Glutamatergic neuron (in vitro differentiated cells): ENCODE measurements at regions not wholly inside any gene's neighbourhood (a gene's known extent, or its start where the extent isn't known, plus 50 kb on each side); places are given as distances from the start of the nearest gene placed in this dataset.

Experiments
- DNase-seq: peaks from one replicate; pipeline ENCODE4 v3.0.0; 2022
- H3K27ac Mint-ChIP-seq: one replicate; pipeline ENCODE4 v1.8.0; 2020; ENCODE audit warnings: mild to moderate bottlenecking, mixed read lengths, inconsistent platforms; ENCODE audit not compliant: unreplicated experiment
- H3K27me3 Mint-ChIP-seq: one replicate; pipeline ENCODE4 v1.8.0; 2020; ENCODE audit warnings: mild to moderate bottlenecking, moderate library complexity, mixed read lengths, inconsistent platforms; ENCODE audit not compliant: unreplicated experiment
- H3K36me3 Mint-ChIP-seq: one replicate; pipeline ENCODE4 v1.8.0; 2020; ENCODE audit warnings: mild to moderate bottlenecking, mixed read lengths, inconsistent platforms; ENCODE audit not compliant: unreplicated experiment
- H3K4me1 Mint-ChIP-seq: one replicate; pipeline ENCODE4 v1.8.0; 2020; ENCODE audit warnings: mild to moderate bottlenecking, low read depth, mixed read lengths, inconsistent platforms; ENCODE audit not compliant: unreplicated experiment
- H3K4me3 Mint-ChIP-seq: one replicate; pipeline ENCODE4 v1.8.0; 2020; ENCODE audit warnings: mild to moderate bottlenecking, mixed read lengths, inconsistent platforms; ENCODE audit not compliant: unreplicated experiment
- H3K9me3 Mint-ChIP-seq: one replicate; pipeline ENCODE4 v1.8.0; 2020; ENCODE audit warnings: mild to moderate bottlenecking, moderate library complexity, mixed read lengths, inconsistent platforms; ENCODE audit not compliant: unreplicated experiment
- TF ChIP-seq, protein P1 (sequence below): fragments of 200-600 bp; sonication (generic); IDR thresholded peaks from one replicate; pipeline ENCODE4 v1.5.0; 2021; ENCODE audit not compliant: partially characterized antibody, unreplicated experiment

DNA sequence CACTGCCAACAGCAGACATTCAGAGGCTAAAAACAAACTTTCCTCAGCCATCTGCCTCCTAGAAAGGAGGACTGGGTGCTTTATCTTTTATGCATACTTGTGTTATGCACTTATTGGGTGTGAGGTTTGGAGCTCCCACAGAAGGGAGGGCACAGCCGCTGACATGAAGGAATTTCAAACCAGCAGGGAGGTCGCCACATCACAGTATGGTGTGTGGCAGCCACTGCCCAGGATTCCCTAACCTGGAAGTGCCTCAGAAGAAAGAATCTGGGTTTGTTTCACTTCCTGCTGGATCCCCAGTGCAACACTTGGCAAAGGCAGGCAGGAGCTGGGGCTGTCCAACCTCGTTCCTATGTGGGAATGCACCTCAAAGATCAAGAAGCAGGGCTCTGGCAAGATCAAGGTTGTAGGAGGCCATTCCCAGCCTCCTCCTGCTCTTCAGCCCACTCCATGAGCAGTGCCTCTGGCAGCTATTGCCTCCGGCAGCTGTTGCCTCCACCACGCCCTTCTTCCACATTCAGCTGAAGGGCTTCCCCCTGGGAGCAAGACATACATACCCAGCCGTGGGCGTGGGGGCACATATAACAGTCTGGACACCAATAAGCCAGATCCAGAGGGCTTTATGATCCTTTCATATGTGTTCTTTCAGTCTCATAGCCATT is 109.0 kb upstream of the MAMLD1 start:
- Mint-ChIP-seq H3K27ac (no peak overlapping the region), H3K4me3 (no peak overlapping the region), H3K36me3 (no peaks in the 10 kb centered on the region), H3K27me3 (no peaks in the 10 kb centered on the region), H3K9me3 (no peaks in the 10 kb centered on the region), H3K4me1 (peaks cover 4% of the 10 kb centered on the region)
- no peak for DNase-seq
- TF ChIP-seq, protein P1, sequence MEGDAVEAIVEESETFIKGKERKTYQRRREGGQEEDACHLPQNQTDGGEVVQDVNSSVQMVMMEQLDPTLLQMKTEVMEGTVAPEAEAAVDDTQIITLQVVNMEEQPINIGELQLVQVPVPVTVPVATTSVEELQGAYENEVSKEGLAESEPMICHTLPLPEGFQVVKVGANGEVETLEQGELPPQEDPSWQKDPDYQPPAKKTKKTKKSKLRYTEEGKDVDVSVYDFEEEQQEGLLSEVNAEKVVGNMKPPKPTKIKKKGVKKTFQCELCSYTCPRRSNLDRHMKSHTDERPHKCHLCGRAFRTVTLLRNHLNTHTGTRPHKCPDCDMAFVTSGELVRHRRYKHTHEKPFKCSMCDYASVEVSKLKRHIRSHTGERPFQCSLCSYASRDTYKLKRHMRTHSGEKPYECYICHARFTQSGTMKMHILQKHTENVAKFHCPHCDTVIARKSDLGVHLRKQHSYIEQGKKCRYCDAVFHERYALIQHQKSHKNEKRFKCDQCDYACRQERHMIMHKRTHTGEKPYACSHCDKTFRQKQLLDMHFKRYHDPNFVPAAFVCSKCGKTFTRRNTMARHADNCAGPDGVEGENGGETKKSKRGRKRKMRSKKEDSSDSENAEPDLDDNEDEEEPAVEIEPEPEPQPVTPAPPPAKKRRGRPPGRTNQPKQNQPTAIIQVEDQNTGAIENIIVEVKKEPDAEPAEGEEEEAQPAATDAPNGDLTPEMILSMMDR = no peak

DNA sequence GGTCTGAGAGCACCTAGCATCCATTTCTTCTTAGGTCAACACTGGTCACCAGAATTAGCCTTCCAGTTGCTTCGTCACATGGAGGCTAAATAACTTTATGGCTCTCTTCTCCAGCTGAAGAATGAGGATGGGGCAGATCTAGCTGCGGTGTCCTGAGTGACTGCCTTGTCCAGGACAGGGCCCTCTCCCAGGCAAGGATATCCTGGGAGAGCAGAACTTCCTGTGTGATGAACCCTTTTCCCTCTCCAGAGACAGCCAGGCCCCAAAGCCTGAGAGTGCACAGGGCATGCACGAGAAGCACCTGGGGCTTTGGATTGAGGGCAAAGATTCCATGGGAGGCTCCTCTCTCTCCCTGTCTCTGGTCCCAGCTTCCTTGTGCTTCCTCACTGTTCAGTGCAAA is 108.2 kb upstream of the MAMLD1 start:
- no peak for DNase-seq
- H3K27ac Mint-ChIP-seq = no peak overlapping the region
- H3K4me1 Mint-ChIP-seq = peaks cover 4% of the 10 kb centered on the region
- TF ChIP-seq, protein P1 = no peak
- no peaks in the 10 kb centered on the region for H3K27me3 Mint-ChIP-seq
- H3K9me3 Mint-ChIP-seq = no peaks in the 10 kb centered on the region
- H3K4me3 Mint-ChIP-seq = no peak overlapping the region
- H3K36me3 Mint-ChIP-seq = no peaks in the 10 kb centered on the region

DNA sequence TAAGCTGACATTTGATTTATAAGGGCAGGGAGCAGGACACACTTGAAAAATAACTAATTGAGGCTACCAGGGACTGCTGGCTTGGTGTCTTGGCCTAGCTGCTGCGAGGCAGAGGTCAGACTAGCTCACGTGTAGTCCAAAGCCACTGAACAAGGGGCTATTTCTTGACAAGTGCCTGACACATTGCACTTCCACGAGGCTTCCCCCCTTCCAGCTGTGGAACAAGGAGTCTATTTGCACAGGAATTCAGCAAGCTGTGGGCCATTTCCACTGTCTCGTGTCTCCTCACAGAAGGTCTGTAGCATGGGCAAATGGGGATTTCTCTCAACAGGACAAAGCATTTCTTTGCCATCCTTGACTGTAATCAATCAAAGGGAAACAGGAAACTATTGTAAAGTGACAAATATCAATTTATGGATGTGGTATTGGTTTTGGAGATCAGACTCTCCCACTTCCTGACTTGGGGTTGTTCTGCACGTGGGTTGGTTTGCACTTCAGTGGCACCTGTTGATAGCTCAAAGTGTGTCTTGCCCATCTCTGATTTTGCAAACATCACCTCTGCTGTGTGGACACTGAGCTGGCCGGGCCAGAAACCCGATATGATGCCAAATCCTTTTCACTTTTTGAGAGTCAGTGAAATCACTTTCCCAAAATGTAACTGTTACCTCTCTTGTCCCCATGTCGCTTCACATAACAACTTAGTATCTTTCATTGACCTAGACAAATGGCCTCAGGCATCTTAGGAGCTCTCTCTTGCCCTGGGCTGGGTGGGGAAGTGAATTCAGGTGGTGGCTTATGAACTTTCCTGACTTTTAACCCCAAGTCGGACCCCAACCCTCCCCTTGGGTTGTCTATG is 107.4 kb upstream of the MAMLD1 start:
- TF ChIP-seq, protein P1 = no peak
- Mint-ChIP-seq H3K27ac (no peak overlapping the region), H3K4me1 (peaks cover 4% of the 10 kb centered on the region), H3K27me3 (no peaks in the 10 kb centered on the region), H3K4me3 (no peak overlapping the region), H3K9me3 (no peaks in the 10 kb centered on the region), H3K36me3 (no peaks in the 10 kb centered on the region)
- DNase-seq = no peak

DNA sequence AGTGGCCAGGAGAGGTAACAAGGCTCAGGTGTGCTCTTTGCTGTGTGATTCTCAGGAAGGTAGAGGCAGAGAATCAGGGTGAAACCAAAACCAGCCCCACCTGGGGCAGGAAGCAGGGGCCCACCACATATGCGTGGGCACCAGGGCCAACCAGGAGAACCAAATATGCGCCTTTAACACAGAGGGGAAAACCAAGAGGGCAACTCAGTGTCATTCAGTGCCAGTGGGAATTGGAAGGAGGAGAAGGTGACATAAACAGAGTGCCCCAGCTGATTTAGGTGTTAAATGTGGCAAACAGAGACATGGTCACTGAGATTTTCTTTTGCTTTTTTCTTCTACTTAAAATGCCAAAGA is 106.8 kb upstream of the MAMLD1 start:
- H3K9me3 Mint-ChIP-seq = no peaks in the 10 kb centered on the region
- no peak overlapping the region for H3K27ac Mint-ChIP-seq
- DNase-seq = no peak
- no peak overlapping the region for H3K4me3 Mint-ChIP-seq
- peaks cover 4% of the 10 kb centered on the region for H3K4me1 Mint-ChIP-seq
- H3K36me3 Mint-ChIP-seq = no peaks in the 10 kb centered on the region
- TF ChIP-seq, protein P1 = no peak
- H3K27me3 Mint-ChIP-seq = no peaks in the 10 kb centered on the region
